WTC11 (cell line): ENCODE measurements at regions not wholly inside any gene's neighbourhood (a gene's known extent, or its start where the extent isn't known, plus 50 kb on each side); places are given as distances from the start of the nearest gene placed in this dataset.
"Not testable (repeated sequence)": the region's sequence is repeated elsewhere in the genome, so short reads cannot be mapped to it uniquely, and the experiment has no call there.

ENCODE experiments used
- ETV6 ChIP-seq: sonication (generic); formaldehyde crosslinking; IDR thresholded peaks from 2 replicates; pipeline ENCODE4 v1.8.1; 2022; ENCODE audit warnings: mild to moderate bottlenecking, missing genetic modification reagents
- FOXP1 ChIP-seq: sonication (generic); formaldehyde crosslinking; IDR thresholded peaks from 2 replicates; pipeline ENCODE4 v1.8.0; 2022; ENCODE audit warnings: missing genetic modification reagents, mild to moderate bottlenecking, moderate library complexity, borderline replicate concordance
- NFYB ChIP-seq: sonication (generic); formaldehyde crosslinking; conservative IDR thresholded peaks from 2 replicates; pipeline ENCODE4 v1.8.0; 2022; ENCODE audit warnings: low read depth, missing genetic modification reagents
- TEAD1 ChIP-seq: sonication (generic); formaldehyde crosslinking; IDR thresholded peaks from 2 replicates; pipeline ENCODE4 v1.8.0; 2022; ENCODE audit warnings: mild to moderate bottlenecking, missing genetic modification reagents
- TP53 ChIP-seq: sonication (generic); formaldehyde crosslinking; IDR thresholded peaks from 2 replicates; pipeline ENCODE4 v1.8.1; 2023; ENCODE audit warnings: mild to moderate bottlenecking, missing genetic modification reagents
- ZBTB21 ChIP-seq: sonication (generic); formaldehyde crosslinking; IDR thresholded peaks from 2 replicates; pipeline ENCODE4 v1.8.1; 2023; ENCODE audit warnings: mild to moderate bottlenecking, missing genetic modification reagents, borderline replicate concordance
- ZNF138 ChIP-seq: sonication (generic); formaldehyde crosslinking; conservative IDR thresholded peaks from 2 replicates; pipeline ENCODE4 v1.8.1; 2022; ENCODE audit warnings: mild to moderate bottlenecking, moderate library complexity, missing genetic modification reagents
- TF ChIP-seq, protein P1 (sequence below): sonication (generic); formaldehyde crosslinking; IDR thresholded peaks from 2 replicates; pipeline ENCODE4 v1.8.0; 2022; ENCODE audit warnings: missing genetic modification reagents
- TF ChIP-seq, protein P2 (sequence below): fragments of 200-600 bp; IDR thresholded peaks from 2 replicates; pipeline ENCODE4 v1.8.0; 2022; ENCODE audit warnings: antibody characterized with exemption
- TF ChIP-seq, protein P3 (sequence below): sonication (generic); formaldehyde crosslinking; IDR thresholded peaks from 2 replicates; pipeline ENCODE4 v1.8.0; 2023; ENCODE audit warnings: mild to moderate bottlenecking, missing genetic modification reagents
- TF ChIP-seq, protein P4 (sequence below): sonication (generic); formaldehyde crosslinking; IDR thresholded peaks from 2 replicates; pipeline ENCODE4 v1.8.0; 2023; ENCODE audit warnings: missing genetic modification reagents, mild to moderate bottlenecking, borderline replicate concordance
- TF ChIP-seq, protein P5 (sequence below): sonication (generic); formaldehyde crosslinking; IDR thresholded peaks from 2 replicates; pipeline ENCODE4 v1.8.1; 2023; ENCODE audit warnings: mild to moderate bottlenecking, missing genetic modification reagents, moderate library complexity
- TF ChIP-seq, protein P6 (sequence below): sonication (generic); formaldehyde crosslinking; IDR thresholded peaks from 2 replicates; pipeline ENCODE4 v1.8.1; 2023; ENCODE audit warnings: mild to moderate bottlenecking, missing genetic modification reagents

DNA sequence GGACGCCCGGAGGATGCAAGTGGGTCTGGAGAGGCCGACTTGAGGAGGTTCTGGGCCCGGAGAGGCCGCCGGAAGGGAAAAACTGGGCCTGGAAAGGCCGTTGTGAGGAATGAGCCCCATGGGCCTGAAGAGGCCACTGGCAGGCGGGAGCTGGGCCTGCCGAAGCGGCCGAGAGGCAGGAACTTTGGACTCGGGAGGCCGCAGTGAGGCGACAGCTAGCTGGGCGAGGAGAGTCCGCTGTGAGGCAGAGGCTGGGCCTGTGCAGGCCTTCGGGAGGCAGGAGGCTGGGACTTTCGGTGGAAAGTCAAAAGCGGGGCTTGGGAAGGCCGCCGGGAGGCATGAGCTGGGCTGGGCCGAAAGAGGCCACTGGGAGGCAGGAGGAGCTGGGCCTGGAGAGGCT, 199.6 kb downstream of the CEP170 start:
- TF ChIP-seq, protein P1, sequence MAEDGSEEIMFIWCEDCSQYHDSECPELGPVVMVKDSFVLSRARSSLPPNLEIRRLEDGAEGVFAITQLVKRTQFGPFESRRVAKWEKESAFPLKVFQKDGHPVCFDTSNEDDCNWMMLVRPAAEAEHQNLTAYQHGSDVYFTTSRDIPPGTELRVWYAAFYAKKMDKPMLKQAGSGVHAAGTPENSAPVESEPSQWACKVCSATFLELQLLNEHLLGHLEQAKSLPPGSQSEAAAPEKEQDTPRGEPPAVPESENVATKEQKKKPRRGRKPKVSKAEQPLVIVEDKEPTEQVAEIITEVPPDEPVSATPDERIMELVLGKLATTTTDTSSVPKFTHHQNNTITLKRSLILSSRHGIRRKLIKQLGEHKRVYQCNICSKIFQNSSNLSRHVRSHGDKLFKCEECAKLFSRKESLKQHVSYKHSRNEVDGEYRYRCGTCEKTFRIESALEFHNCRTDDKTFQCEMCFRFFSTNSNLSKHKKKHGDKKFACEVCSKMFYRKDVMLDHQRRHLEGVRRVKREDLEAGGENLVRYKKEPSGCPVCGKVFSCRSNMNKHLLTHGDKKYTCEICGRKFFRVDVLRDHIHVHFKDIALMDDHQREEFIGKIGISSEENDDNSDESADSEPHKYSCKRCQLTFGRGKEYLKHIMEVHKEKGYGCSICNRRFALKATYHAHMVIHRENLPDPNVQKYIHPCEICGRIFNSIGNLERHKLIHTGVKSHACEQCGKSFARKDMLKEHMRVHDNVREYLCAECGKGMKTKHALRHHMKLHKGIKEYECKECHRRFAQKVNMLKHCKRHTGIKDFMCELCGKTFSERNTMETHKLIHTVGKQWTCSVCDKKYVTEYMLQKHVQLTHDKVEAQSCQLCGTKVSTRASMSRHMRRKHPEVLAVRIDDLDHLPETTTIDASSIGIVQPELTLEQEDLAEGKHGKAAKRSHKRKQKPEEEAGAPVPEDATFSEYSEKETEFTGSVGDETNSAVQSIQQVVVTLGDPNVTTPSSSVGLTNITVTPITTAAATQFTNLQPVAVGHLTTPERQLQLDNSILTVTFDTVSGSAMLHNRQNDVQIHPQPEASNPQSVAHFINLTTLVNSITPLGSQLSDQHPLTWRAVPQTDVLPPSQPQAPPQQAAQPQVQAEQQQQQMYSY: not testable (repeated sequence)
- TF ChIP-seq TEAD1 (CRISPR knock-in tag); NFYB; ETV6 (CRISPR knock-in tag); TP53 (CRISPR knock-in tag); ZNF138 (CRISPR knock-in tag); ZBTB21 (CRISPR knock-in tag); FOXP1 (CRISPR knock-in tag): not testable (repeated sequence)
- TF ChIP-seq, protein P2, sequence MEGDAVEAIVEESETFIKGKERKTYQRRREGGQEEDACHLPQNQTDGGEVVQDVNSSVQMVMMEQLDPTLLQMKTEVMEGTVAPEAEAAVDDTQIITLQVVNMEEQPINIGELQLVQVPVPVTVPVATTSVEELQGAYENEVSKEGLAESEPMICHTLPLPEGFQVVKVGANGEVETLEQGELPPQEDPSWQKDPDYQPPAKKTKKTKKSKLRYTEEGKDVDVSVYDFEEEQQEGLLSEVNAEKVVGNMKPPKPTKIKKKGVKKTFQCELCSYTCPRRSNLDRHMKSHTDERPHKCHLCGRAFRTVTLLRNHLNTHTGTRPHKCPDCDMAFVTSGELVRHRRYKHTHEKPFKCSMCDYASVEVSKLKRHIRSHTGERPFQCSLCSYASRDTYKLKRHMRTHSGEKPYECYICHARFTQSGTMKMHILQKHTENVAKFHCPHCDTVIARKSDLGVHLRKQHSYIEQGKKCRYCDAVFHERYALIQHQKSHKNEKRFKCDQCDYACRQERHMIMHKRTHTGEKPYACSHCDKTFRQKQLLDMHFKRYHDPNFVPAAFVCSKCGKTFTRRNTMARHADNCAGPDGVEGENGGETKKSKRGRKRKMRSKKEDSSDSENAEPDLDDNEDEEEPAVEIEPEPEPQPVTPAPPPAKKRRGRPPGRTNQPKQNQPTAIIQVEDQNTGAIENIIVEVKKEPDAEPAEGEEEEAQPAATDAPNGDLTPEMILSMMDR: not testable (repeated sequence)
- TF ChIP-seq, protein P3, sequence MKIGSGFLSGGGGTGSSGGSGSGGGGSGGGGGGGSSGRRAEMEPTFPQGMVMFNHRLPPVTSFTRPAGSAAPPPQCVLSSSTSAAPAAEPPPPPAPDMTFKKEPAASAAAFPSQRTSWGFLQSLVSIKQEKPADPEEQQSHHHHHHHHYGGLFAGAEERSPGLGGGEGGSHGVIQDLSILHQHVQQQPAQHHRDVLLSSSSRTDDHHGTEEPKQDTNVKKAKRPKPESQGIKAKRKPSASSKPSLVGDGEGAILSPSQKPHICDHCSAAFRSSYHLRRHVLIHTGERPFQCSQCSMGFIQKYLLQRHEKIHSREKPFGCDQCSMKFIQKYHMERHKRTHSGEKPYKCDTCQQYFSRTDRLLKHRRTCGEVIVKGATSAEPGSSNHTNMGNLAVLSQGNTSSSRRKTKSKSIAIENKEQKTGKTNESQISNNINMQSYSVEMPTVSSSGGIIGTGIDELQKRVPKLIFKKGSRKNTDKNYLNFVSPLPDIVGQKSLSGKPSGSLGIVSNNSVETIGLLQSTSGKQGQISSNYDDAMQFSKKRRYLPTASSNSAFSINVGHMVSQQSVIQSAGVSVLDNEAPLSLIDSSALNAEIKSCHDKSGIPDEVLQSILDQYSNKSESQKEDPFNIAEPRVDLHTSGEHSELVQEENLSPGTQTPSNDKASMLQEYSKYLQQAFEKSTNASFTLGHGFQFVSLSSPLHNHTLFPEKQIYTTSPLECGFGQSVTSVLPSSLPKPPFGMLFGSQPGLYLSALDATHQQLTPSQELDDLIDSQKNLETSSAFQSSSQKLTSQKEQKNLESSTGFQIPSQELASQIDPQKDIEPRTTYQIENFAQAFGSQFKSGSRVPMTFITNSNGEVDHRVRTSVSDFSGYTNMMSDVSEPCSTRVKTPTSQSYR (CRISPR knock-in tag): not testable (repeated sequence)
- TF ChIP-seq, protein P4, sequence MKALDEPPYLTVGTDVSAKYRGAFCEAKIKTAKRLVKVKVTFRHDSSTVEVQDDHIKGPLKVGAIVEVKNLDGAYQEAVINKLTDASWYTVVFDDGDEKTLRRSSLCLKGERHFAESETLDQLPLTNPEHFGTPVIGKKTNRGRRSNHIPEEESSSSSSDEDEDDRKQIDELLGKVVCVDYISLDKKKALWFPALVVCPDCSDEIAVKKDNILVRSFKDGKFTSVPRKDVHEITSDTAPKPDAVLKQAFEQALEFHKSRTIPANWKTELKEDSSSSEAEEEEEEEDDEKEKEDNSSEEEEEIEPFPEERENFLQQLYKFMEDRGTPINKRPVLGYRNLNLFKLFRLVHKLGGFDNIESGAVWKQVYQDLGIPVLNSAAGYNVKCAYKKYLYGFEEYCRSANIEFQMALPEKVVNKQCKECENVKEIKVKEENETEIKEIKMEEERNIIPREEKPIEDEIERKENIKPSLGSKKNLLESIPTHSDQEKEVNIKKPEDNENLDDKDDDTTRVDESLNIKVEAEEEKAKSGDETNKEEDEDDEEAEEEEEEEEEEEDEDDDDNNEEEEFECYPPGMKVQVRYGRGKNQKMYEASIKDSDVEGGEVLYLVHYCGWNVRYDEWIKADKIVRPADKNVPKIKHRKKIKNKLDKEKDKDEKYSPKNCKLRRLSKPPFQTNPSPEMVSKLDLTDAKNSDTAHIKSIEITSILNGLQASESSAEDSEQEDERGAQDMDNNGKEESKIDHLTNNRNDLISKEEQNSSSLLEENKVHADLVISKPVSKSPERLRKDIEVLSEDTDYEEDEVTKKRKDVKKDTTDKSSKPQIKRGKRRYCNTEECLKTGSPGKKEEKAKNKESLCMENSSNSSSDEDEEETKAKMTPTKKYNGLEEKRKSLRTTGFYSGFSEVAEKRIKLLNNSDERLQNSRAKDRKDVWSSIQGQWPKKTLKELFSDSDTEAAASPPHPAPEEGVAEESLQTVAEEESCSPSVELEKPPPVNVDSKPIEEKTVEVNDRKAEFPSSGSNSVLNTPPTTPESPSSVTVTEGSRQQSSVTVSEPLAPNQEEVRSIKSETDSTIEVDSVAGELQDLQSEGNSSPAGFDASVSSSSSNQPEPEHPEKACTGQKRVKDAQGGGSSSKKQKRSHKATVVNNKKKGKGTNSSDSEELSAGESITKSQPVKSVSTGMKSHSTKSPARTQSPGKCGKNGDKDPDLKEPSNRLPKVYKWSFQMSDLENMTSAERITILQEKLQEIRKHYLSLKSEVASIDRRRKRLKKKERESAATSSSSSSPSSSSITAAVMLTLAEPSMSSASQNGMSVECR (CRISPR knock-in tag): not testable (repeated sequence)
- TF ChIP-seq, protein P5, sequence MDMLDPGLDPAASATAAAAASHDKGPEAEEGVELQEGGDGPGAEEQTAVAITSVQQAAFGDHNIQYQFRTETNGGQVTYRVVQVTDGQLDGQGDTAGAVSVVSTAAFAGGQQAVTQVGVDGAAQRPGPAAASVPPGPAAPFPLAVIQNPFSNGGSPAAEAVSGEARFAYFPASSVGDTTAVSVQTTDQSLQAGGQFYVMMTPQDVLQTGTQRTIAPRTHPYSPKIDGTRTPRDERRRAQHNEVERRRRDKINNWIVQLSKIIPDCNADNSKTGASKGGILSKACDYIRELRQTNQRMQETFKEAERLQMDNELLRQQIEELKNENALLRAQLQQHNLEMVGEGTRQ (CRISPR knock-in tag): not testable (repeated sequence)
- TF ChIP-seq, protein P6, sequence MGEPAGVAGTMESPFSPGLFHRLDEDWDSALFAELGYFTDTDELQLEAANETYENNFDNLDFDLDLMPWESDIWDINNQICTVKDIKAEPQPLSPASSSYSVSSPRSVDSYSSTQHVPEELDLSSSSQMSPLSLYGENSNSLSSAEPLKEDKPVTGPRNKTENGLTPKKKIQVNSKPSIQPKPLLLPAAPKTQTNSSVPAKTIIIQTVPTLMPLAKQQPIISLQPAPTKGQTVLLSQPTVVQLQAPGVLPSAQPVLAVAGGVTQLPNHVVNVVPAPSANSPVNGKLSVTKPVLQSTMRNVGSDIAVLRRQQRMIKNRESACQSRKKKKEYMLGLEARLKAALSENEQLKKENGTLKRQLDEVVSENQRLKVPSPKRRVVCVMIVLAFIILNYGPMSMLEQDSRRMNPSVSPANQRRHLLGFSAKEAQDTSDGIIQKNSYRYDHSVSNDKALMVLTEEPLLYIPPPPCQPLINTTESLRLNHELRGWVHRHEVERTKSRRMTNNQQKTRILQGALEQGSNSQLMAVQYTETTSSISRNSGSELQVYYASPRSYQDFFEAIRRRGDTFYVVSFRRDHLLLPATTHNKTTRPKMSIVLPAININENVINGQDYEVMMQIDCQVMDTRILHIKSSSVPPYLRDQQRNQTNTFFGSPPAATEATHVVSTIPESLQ (CRISPR knock-in tag): not testable (repeated sequence)
